ENCODE measurements at regions not wholly inside any gene's neighbourhood (a gene's known extent, or its start where the extent isn't known, plus 50 kb on each side); places are given as distances from the start of the nearest gene placed in this dataset.

DNA sequence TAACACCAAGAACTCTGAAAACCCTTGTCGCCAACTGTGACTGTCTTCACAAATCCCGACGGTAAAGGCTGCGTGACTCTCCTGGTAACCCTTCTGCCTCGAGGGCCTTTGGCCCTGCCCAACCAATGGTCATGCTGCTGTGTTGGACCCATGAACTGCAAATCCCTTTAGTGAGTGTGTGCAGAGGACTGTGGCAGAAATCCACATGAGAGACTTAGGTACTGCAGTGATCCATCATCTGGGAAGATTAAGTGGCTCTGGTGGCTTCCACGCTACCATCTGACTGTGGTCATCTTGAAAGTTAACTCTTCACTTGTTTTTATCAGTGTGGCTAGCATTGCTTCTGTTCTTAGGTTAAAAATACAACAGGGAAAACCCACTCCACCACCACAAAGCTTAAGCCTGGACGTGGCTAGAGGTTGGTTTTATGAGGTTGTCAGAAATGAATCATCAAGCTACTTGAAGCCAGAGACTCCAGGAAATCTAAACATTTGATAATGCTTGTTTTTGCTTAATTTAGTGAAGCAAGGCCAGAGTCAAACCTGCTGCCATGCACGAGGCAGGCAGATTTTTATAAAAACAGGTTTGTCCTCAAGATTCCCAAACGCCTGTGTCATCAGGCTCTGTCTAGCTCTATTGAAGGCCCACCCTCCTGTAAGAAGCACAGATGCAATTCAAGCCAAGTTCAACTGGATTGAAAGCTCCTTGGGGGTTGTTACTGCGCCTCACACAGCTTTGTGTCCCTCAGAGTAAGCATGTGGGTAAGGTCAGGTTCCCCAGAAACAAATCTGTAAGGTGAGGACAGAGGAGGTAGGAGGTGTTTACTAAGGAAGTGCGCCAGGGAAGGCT lies 52.7 kb upstream of the ERCC6L2 start:
- TF ChIP-seq, protein P1, sequence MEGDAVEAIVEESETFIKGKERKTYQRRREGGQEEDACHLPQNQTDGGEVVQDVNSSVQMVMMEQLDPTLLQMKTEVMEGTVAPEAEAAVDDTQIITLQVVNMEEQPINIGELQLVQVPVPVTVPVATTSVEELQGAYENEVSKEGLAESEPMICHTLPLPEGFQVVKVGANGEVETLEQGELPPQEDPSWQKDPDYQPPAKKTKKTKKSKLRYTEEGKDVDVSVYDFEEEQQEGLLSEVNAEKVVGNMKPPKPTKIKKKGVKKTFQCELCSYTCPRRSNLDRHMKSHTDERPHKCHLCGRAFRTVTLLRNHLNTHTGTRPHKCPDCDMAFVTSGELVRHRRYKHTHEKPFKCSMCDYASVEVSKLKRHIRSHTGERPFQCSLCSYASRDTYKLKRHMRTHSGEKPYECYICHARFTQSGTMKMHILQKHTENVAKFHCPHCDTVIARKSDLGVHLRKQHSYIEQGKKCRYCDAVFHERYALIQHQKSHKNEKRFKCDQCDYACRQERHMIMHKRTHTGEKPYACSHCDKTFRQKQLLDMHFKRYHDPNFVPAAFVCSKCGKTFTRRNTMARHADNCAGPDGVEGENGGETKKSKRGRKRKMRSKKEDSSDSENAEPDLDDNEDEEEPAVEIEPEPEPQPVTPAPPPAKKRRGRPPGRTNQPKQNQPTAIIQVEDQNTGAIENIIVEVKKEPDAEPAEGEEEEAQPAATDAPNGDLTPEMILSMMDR (IDR thresholded peaks at IDR 0.05; ENCODE audit: insufficient read depth, low read length), result no peak
- TF ChIP-seq SPI1 (IDR thresholded peaks at IDR 0.05; ENCODE audit: borderline replicate concordance, low read depth), result no peak
- no peak for TF ChIP-seq GABPA (IDR thresholded peaks at IDR 0.05; ENCODE audit: low read depth)
- TF ChIP-seq, protein P2, sequence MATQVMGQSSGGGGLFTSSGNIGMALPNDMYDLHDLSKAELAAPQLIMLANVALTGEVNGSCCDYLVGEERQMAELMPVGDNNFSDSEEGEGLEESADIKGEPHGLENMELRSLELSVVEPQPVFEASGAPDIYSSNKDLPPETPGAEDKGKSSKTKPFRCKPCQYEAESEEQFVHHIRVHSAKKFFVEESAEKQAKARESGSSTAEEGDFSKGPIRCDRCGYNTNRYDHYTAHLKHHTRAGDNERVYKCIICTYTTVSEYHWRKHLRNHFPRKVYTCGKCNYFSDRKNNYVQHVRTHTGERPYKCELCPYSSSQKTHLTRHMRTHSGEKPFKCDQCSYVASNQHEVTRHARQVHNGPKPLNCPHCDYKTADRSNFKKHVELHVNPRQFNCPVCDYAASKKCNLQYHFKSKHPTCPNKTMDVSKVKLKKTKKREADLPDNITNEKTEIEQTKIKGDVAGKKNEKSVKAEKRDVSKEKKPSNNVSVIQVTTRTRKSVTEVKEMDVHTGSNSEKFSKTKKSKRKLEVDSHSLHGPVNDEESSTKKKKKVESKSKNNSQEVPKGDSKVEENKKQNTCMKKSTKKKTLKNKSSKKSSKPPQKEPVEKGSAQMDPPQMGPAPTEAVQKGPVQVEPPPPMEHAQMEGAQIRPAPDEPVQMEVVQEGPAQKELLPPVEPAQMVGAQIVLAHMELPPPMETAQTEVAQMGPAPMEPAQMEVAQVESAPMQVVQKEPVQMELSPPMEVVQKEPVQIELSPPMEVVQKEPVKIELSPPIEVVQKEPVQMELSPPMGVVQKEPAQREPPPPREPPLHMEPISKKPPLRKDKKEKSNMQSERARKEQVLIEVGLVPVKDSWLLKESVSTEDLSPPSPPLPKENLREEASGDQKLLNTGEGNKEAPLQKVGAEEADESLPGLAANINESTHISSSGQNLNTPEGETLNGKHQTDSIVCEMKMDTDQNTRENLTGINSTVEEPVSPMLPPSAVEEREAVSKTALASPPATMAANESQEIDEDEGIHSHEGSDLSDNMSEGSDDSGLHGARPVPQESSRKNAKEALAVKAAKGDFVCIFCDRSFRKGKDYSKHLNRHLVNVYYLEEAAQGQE (IDR thresholded peaks at IDR 0.05; ENCODE audit: insufficient replicate concordance, low read depth), result no peak
- no peak for TF ChIP-seq POLR2AphosphoS5 (IDR thresholded peaks at IDR 0.05; ENCODE audit: low read depth)
- Histone ChIP-seq H3K27ac (replicated peaks) (no peak overlapping the region), H3K4me3 (replicated peaks; ENCODE audit: insufficient read depth, low read length) (no peak overlapping the region), H3K27me3 (ENCODE audit: insufficient read depth, poor library complexity, severe bottlenecking) (no peaks in the 10 kb centered on the region)
- no peak for DNase-seq (ENCODE audit: low read depth in 1 of 2, low spot score in 1 of 2)

DNA sequence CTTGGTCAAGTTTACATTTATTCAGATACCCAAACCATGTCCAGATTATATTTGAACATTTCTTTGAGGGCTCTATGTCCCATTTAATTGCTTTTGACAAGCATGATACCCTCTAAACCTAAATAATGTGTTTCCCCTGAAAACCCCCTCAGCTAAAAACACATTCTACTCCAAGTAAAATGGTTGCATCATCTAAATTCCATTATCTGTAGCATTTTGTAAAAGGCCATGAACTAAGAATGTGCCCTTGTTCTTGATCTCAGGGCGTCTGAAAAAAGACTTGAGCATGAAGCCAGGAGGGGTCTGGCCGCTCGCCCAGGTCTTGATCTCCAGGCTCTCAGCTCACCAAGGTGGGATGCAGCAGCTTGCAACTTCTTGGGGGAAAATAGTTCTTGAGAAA lies 53.5 kb upstream of the ERCC6L2 start:
- no peak overlapping the region for H3K27ac ChIP-seq (replicated peaks)
- TF ChIP-seq, protein P2 (IDR thresholded peaks at IDR 0.05; ENCODE audit: insufficient replicate concordance, low read depth), result no peak
- TF ChIP-seq SPI1 (IDR thresholded peaks at IDR 0.05; ENCODE audit: borderline replicate concordance, low read depth), result no peak
- TF ChIP-seq, protein P1 (IDR thresholded peaks at IDR 0.05; ENCODE audit: insufficient read depth, low read length), result no peak
- no peak for TF ChIP-seq POLR2AphosphoS5 (IDR thresholded peaks at IDR 0.05; ENCODE audit: low read depth)
- no peak for TF ChIP-seq GABPA (IDR thresholded peaks at IDR 0.05; ENCODE audit: low read depth)
- no peak for DNase-seq (ENCODE audit: low read depth in 1 of 2, low spot score in 1 of 2)
- H3K27me3 ChIP-seq (ENCODE audit: insufficient read depth, poor library complexity, severe bottlenecking), result no peaks in the 10 kb centered on the region
- no peak overlapping the region for H3K4me3 ChIP-seq (replicated peaks; ENCODE audit: insufficient read depth, low read length)

DNA sequence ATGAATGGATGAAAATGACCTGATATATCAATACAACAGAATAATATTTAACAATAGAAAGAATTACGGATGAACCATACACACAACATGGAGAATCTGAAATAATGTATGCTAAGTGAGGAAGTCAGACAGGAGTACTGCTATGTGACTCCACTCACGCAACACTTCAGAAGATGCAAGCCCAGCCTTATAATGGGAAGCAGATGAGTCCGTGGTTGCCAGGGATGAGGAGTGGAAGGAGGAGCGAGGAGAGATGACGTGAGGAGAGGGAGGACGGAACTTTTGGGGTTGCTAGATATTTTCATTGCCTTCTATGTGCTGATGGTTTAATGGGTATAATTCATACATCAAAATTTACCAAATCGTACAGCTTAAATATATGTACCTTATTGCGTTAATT lies 55.4 kb upstream of the ERCC6L2 start:
- DNase-seq (ENCODE audit: low read depth in 1 of 2, low spot score in 1 of 2), result no peak
- Histone ChIP-seq H3K4me3 (replicated peaks; ENCODE audit: insufficient read depth, low read length) (no peak overlapping the region), H3K27me3 (ENCODE audit: insufficient read depth, poor library complexity, severe bottlenecking) (no peaks in the 10 kb centered on the region), H3K27ac (replicated peaks) (no peak overlapping the region)
- TF ChIP-seq SPI1 (IDR thresholded peaks at IDR 0.05; ENCODE audit: borderline replicate concordance, low read depth) (no peak), GABPA (IDR thresholded peaks at IDR 0.05; ENCODE audit: low read depth) (no peak), POLR2AphosphoS5 (IDR thresholded peaks at IDR 0.05; ENCODE audit: low read depth) (no peak)
- TF ChIP-seq, protein P1 (IDR thresholded peaks at IDR 0.05; ENCODE audit: insufficient read depth, low read length), result no peak
- TF ChIP-seq, protein P2 (IDR thresholded peaks at IDR 0.05; ENCODE audit: insufficient replicate concordance, low read depth), result no peak

Data from HL-60 (cell line).